IPS DF 6.9 (cell line): ENCODE measurements at regions not wholly inside any gene's neighbourhood (a gene's known extent, or its start where the extent isn't known, plus 50 kb on each side); places are given as distances from the start of the nearest gene placed in this dataset.
"Not testable (repeated sequence)": the region's sequence is repeated elsewhere in the genome, so short reads cannot be mapped to it uniquely, and the experiment has no call there.

Source experiments
- DNase-seq: peaks from one replicate; pipeline ENCODE4 v3.0.0-alpha.2; 2013; ENCODE audit warnings: low read depth, low spot score
- H3K27ac ChIP-seq: one replicate; pipeline ENCODE4 v1.5.1; 2013; ENCODE audit warnings: low read length, control low read depth
- H3K27me3 ChIP-seq: 2 replicates; pipeline ENCODE4 v1.6.1; 2013; ENCODE audit warnings: mild to moderate bottlenecking, low read length; ENCODE audit not compliant: control insufficient read depth, insufficient read depth
- H3K36me3 ChIP-seq: 2 replicates; pipeline ENCODE4 v1.6.1; 2013; ENCODE audit warnings: low read length; ENCODE audit not compliant: control insufficient read depth, insufficient read depth
- H3K4me1 ChIP-seq: 2 replicates; pipeline ENCODE4 v1.6.1; 2013; ENCODE audit warnings: low read length; ENCODE audit not compliant: control insufficient read depth, insufficient read depth
- H3K4me3 ChIP-seq: 2 replicates; pipeline ENCODE4 v1.5.1; 2013; ENCODE audit warnings: mild to moderate bottlenecking, low read length
- H3K9me3 ChIP-seq: 2 replicates; pipeline ENCODE4 v1.6.1; 2013; ENCODE audit warnings: low read length, inconsistent platforms; ENCODE audit not compliant: control insufficient read depth, insufficient read depth
- WGBS: extraction: QIAGEN DNeasy Blood & Tissue Kit; methylation state at CpG from one replicate; pipeline ENCODE4 v1.1.7; 2013; ENCODE audit warnings: mixed read lengths, missing lambda C conversion rate; ENCODE audit not compliant: insufficient read length, insufficient coverage; 5-methylcytosine and 5-hydroxymethylcytosine counted together

DNA sequence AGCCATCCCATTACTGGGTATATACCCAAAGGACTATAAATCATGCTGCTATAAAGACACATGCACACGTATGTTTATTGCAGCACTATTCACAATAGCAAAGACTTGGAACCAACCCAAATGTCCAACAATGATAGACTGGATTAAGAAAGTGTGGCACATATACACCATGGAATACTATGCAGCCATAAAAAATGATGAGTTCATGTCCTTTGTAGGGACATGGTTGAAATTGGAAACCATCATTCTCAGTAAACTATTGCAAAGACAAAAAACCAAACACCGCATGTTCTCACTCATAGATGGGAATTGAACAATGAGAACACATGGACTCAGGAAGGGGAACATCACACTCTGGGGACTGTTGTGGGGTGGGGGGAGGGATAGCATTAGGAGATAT lies 85.7 kb upstream of the PPP2R5C start:
- H3K4me3 ChIP-seq, H3K27ac ChIP-seq, H3K27me3 ChIP-seq, H3K4me1 ChIP-seq, DNase-seq, H3K36me3 ChIP-seq, H3K9me3 ChIP-seq: not testable (repeated sequence)
- WGBS = no CpG with 5 or more reads among the region's 2 CpGs

DNA sequence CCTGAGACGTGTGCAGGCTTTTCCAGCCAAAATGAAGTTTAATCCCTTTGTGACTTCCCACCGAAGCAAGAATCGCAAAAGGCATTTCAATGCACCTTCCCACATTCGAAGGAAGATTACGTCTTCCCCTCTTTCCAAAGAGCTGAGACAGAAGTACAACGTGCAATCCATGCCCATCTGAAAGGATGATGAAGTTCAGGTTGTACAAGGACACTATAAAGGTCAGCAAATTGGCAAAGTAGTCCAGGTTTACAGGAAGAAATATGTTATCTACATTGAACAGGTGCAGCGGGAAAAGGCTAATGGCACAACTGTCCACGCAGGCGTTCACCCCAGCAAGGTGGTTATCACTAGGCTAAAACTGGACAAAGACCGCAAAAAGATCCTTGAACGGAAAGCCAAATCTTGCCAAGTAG lies 83.6 kb upstream of the PPP2R5C start:
- not testable (repeated sequence) for H3K36me3 ChIP-seq

DNA sequence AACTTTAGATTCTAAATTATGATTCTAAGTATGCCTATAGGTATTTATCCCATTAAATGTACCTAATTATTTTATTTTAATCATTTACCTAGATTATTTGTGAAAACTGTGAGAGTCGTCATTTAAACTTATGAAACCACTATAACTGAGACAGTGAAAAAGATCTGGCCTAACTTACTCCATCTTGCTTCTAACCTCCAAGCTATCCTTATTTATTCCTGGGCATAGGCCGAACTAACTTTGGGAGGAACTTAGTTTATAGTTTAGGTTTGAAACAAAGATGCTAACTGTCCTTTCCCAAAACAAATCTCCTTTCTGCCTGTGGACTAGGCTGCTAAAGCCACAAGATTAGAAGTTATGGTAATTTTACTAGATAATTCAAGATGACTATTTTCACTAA lies 79.7 kb upstream of the PPP2R5C start:
- Histone ChIP-seq H3K27me3 (peaks cover 7% of the 10 kb centered on the region; the same call in 1 of the 2 replicates), H3K9me3 (no peaks in the 10 kb centered on the region), H3K4me1 (no peaks in the 10 kb centered on the region), H3K36me3 (no peaks in the 10 kb centered on the region), H3K4me3 (no peak overlapping the region), H3K27ac (no peak overlapping the region)
- WGBS = no CpG with 5 or more reads among the region's 2 CpGs
- DNase-seq = no peak

More for the DNA sequence above, 83.6 kb upstream of the PPP2R5C start:
- not testable (repeated sequence) for H3K9me3 ChIP-seq, DNase-seq, H3K27me3 ChIP-seq, H3K4me3 ChIP-seq, H3K27ac ChIP-seq, H3K4me1 ChIP-seq
- no CpG with 5 or more reads among the region's 11 CpGs for WGBS

DNA sequence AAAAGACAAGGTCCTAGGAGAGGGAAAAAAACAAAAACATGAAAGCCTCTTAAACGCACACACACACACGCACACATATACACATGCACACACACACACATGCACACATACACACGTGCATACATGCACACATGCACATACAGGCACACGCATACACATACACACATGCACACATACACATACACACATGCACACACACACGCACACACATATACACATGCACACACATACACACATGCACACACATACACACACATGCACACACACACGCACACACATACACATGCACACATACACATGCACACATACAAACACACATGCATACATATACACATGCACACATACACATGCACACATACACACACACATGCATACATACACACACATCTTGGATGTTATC lies 78.1 kb upstream of the PPP2R5C start:
- Histone ChIP-seq H3K27me3 (peaks cover 7% of the 10 kb centered on the region; the same call in 1 of the 2 replicates), H3K4me1 (no peaks in the 10 kb centered on the region), H3K36me3 (no peaks in the 10 kb centered on the region), H3K9me3 (no peaks in the 10 kb centered on the region), H3K27ac (no peak overlapping the region), H3K4me3 (no peak overlapping the region)
- DNase-seq = no peak
- WGBS = 80% methylated on average over 1 of the region's 6 CpGs

DNA sequence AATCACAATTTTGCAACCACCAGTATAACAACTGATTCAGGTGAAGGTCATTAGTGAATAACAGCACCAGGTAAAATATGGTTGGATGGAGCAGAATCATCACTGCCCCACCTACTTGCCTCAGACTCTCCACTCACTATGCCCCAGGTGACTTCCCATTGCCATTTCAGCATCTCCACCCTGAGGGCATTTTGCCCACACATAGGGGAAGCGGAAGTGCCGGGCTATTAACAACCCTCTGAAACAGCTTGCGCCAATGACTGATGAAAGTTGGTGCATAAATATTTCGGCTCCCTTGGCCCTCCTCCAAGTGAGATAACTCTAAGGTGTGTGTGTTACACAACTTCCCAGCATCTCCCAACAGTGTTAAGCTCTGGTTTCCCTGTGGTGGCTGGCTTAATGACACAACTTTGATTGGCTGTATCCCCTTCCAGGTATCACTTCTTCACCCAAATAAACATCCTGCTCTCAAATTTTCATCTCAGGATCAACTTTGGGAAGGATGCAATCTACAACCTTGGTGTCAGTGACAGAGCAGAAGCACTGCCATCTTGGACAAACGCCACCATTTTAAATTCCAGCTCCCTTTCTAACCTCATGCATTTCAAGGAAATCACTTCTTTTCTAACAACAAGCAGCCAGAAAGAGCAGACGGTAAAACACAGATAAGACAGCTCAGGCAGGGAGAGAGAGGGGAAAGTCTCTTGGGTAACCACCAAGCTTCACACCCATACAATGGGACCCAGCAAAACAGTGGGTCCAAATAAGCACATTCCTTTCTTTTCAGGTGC lies 73.6 kb upstream of the PPP2R5C start:
- Histone ChIP-seq H3K27ac (no peak overlapping the region), H3K27me3 (peaks cover 7% of the 10 kb centered on the region; the same call in 1 of the 2 replicates), H3K9me3 (no peaks in the 10 kb centered on the region), H3K36me3 (no peaks in the 10 kb centered on the region), H3K4me1 (no peaks in the 10 kb centered on the region), H3K4me3 (no peak overlapping the region)
- no peak for DNase-seq
- no CpG with 5 or more reads among the region's 6 CpGs for WGBS

DNA sequence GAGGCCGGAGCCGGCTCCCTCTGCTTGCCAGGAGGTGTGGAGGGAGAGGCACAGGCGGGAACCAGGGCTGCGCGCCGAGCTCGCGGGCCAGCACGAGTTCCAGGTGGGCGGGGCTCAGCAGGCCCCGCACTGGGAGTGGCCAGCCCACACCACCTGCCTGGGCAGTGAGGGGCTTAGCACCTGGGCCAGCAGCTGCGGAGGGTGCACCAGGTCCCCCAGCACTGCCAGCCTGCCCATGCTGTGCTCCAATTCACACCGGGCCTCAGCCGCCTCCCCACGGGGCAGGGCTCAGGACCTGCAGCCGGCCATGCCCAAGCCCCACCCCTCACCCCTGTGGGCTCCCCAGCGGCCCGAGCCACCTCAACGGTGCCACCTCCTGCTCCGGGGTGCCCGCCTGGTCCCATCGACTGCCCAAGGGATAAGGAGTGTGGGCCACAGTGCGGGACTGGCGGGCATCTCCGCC lies 72.4 kb upstream of the PPP2R5C start:
- Histone ChIP-seq H3K27me3 (peaks cover 7% of the 10 kb centered on the region; the same call in 1 of the 2 replicates), H3K36me3 (no peaks in the 10 kb centered on the region), H3K27ac (no peak overlapping the region), H3K4me3 (no peak overlapping the region), H3K9me3 (no peaks in the 10 kb centered on the region), H3K4me1 (no peaks in the 10 kb centered on the region)
- no peak for DNase-seq
- WGBS = no CpG with 5 or more reads among the region's 25 CpGs

DNA sequence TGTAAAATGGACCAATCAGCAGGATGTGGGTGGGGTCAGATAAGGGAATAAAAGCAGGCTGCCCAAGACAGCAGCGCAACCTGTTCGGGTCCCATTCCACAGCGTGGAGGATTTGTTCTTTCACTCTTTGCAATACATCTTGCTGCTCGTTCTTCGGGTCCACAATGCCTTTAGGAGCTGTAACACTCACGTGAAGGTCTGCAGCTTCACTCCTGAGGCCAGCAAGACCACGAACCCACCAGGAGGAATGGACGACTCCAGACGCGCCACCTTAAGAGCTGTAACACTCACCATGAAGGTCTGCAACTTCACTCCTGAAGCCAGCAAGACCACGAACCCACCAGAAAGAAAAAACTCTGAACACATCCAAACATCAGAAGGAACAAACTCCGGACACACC lies 71.5 kb upstream of the PPP2R5C start:
- not testable (repeated sequence) for H3K27me3 ChIP-seq, H3K4me1 ChIP-seq, DNase-seq, H3K4me3 ChIP-seq, H3K27ac ChIP-seq, H3K36me3 ChIP-seq, H3K9me3 ChIP-seq
- WGBS = no CpG with 5 or more reads among the region's 12 CpGs

DNA sequence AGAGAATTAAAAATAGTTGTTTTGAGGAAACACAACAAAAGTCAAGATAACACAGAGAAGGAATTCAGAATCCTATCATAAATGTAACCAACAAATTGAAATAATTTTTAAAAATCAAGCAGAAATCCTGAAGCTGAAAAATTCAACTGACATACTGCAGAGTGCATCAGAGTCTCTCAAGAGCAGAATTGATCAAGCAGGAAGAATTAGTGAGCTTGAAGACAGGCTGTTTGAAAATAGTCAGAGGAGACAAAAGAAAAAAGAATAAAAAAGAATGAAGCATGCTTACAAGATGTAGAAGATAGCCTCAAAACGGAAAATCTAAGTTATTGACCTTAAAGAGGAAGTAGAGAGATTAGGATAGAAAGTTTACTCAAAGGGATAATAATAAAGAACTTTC lies 65.8 kb upstream of the PPP2R5C start:
- Histone ChIP-seq H3K4me3 (no peak overlapping the region), H3K27ac (no peak overlapping the region), H3K36me3 (no peaks in the 10 kb centered on the region), H3K27me3 (no peaks in the 10 kb centered on the region), H3K9me3 (no peaks in the 10 kb centered on the region), H3K4me1 (no peaks in the 10 kb centered on the region)
- WGBS = no CpG with 5 or more reads among the region's 1 CpG
- no peak for DNase-seq

DNA sequence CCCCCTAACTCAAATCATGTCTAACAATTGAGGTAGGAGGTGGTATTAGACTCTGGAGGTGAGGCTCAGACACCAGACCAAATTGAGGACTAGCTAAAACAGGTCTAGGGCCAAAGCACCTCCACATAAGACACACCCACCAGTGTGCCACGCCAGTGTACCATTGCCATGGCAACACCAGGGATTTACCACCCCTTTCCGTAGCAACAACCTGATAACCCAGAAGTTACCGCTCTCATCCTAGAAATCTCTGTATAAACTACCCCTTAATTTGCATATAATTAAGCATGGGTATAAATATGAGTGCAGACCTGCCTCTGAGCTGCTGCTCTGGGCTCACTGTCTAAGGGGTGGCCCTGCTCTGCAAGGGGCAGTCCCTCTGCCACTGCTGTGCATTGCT lies 57.4 kb upstream of the PPP2R5C start:
- Histone ChIP-seq H3K9me3 (peaks cover 1% of the 10 kb centered on the region; the same call in 1 of the 2 replicates), H3K4me3 (no peak overlapping the region), H3K4me1 (no peaks in the 10 kb centered on the region), H3K27me3 (no peaks in the 10 kb centered on the region; the same call in 1 of the 2 replicates), H3K36me3 (no peaks in the 10 kb centered on the region), H3K27ac (no peak overlapping the region)
- no CpG with 5 or more reads among the region's 3 CpGs for WGBS
- DNase-seq = no peak

DNA sequence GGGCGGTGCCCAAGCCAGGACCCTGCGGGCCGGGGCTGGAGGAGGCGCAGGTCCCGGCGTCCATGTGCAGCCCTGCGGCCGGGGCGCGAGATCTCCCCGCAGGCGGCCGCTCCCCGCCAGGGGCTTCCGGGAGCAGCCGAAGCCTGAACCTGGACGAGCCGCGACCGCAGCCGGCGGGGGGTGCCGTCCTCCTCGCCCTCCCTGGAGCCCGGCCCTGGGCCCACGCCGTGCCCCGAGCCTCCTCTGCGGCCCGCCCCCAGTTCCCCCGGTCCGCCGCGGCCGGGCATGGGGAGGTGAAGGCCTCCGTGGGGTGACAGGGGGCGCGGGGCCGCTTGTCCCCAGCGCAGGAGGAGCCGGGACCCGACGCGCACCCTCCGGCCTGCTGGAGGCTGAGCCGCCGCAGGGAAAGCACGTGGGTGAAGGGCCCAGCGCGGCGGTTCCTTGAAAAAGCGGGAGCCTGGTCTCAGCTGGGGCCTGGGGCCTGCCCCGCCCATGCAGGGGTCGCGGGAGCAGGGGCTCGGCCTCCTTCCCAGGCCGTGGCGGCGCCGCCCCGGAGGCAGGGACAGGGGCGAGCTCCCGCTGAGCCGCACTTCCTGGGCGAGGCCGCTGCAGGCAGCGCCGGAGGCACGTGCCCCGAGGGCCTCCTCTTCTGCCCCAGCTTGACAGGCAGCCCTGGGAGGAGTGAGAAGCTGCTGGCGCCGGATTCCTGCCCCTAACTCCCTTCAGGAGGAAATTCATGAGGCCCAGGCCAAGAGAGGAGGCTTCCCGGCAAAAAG lies 55.6 kb upstream of the PPP2R5C start:
- Histone ChIP-seq H3K36me3 (no peaks in the 10 kb centered on the region), H3K9me3 (peaks cover 1% of the 10 kb centered on the region; the same call in 1 of the 2 replicates), H3K4me1 (no peaks in the 10 kb centered on the region), H3K27ac (no peak overlapping the region), H3K4me3 (no peak overlapping the region; the same call in 1 of the 2 replicates), H3K27me3 (no peaks in the 10 kb centered on the region; the same call in 1 of the 2 replicates)
- WGBS = no CpG with 5 or more reads among the region's 73 CpGs
- no peak for DNase-seq
